PC-3 (cell line): ENCODE measurements at regions not wholly inside any gene's neighbourhood (a gene's known extent, or its start where the extent isn't known, plus 50 kb on each side); places are given as distances from the start of the nearest gene placed in this dataset.

ENCODE experiments used
- ATAC-seq: fragments of 200-7000 bp; cut with Tn5 transposase; 2 replicates; pipeline ENCODE4 v1.9.1; 2020; ENCODE audit warnings: mild to moderate bottlenecking, moderate library complexity
- BruUV-seq: library from RNA; stranded (reverse); fragments of 400-500 nt; replicated peaks from 2 replicates; lab custom pipeline; 2021; lab: Mats Ljungman, UMichigan
- CTCF ChIA-PET: fragments of 300-600 bp; sonication (Branson Sonifier 250); formaldehyde crosslinking; loops from one replicate; lab custom pipeline; 2022; ENCODE audit warnings: antibody characterized with exemption; lab: Charles Lee
- POLR2A ChIA-PET: fragments of 300-600 bp; sonication (Branson Sonifier 250); formaldehyde crosslinking; loops from one replicate; lab custom pipeline; 2022; ENCODE audit warnings: antibody characterized with exemption; ENCODE audit not compliant: unreplicated experiment; lab: Charles Lee
- DNase-seq: peaks from one replicate; pipeline ENCODE4 v3.0.0-alpha.2; 2015
- H2AFZ ChIP-seq: fragments of 300-600 bp; sonication (generic); 2 replicates; pipeline ENCODE4 v1.6.0; 2016; ENCODE audit warnings: antibody characterized with exemption, low read length
- H3F3A ChIP-seq: fragments of 300-600 bp; sonication (generic); one replicate; pipeline ENCODE4 v1.6.0; 2017; ENCODE audit warnings: antibody characterized with exemption, low read length, control low read depth, mild to moderate bottlenecking; ENCODE audit not compliant: unreplicated experiment
- H3K27ac ChIP-seq: fragments of 300-600 bp; sonication (generic); 2 replicates; pipeline ENCODE4 v1.5.1; 2016; ENCODE audit warnings: mild to moderate bottlenecking, low read length
- H3K27me3 ChIP-seq: fragments of 300-600 bp; sonication (generic); 2 replicates; pipeline ENCODE4 v1.6.1; 2016; ENCODE audit warnings: low read length, mixed read lengths
- H3K36me3 ChIP-seq: fragments of 300-600 bp; sonication (generic); 2 replicates; pipeline ENCODE4 v1.6.1; 2016; ENCODE audit warnings: low read depth, mixed run types, low read length, mixed read lengths
- H3K4me1 ChIP-seq: fragments of 300-600 bp; sonication (generic); 2 replicates; pipeline ENCODE4 v1.5.1; 2016; ENCODE audit warnings: low read length; ENCODE audit not compliant: insufficient read depth
- H3K4me2 ChIP-seq: fragments of 300-600 bp; sonication (generic); 2 replicates; pipeline ENCODE4 v1.6.0; 2016; ENCODE audit warnings: low read length
- H3K4me3 ChIP-seq: fragments of 300-600 bp; sonication (generic); 2 replicates; pipeline ENCODE4 v1.5.1; 2016; ENCODE audit warnings: mild to moderate bottlenecking, low read length, mixed read lengths
- H3K79me2 ChIP-seq: fragments of 300-600 bp; sonication (generic); 2 replicates; pipeline ENCODE4 v1.6.1; 2017; ENCODE audit warnings: low read length, mixed read lengths
- H3K9ac ChIP-seq: fragments of 300-600 bp; sonication (generic); 2 replicates; pipeline ENCODE4 v1.6.0; 2016; ENCODE audit warnings: mild to moderate bottlenecking, low read length
- H3K9me2 ChIP-seq: fragments of 300-600 bp; sonication (generic); replicated peaks from 2 replicates; pipeline ENCODE4 v1.6.1; 2016; ENCODE audit warnings: mixed run types, low read length, mixed read lengths
- H3K9me3 ChIP-seq: fragments of 300-600 bp; sonication (generic); 2 replicates; pipeline ENCODE4 v1.6.1; 2016; ENCODE audit warnings: low read length, mixed read lengths
- H4K20me1 ChIP-seq: fragments of 300-600 bp; sonication (generic); 2 replicates; pipeline ENCODE4 v1.6.1; 2016; ENCODE audit warnings: low read length, mixed read lengths
- CTCF ChIP-seq: fragments of 300-600 bp; sonication (generic); conservative IDR thresholded peaks from 2 replicates; pipeline ENCODE4 v1.5.1; 2017; ENCODE audit warnings: antibody characterized with exemption, low read depth, mild to moderate bottlenecking, low read length
- EZH2 ChIP-seq: fragments of 300-600 bp; sonication (generic); IDR thresholded peaks from one replicate; pipeline ENCODE4 v1.6.1; 2017; ENCODE audit warnings: antibody characterized with exemption, mild to moderate bottlenecking, low read length; ENCODE audit not compliant: unreplicated experiment
- EZH2phosphoT487 ChIP-seq: fragments of 300-600 bp; sonication (generic); IDR thresholded peaks from 2 replicates; pipeline ENCODE4 v1.6.1; 2018; ENCODE audit warnings: mild to moderate bottlenecking, antibody characterized with exemption, low read length, borderline replicate concordance
- intact Hi-C: fragments of 100-400 bp; cut with micrococcal nuclease; formaldehyde crosslinking; loops from 2 replicates; pipeline ENCODE4 v1.9.0; 2023

- Histone ChIP-seq H3K27ac (peak overlapping the region; percentile 78), H3K4me3 (no peak overlapping the region), H3K4me1 (peaks cover 14% of the 10 kb centered on the region), H3K4me2 (no peak overlapping the region), H3F3A (no peaks in the 10 kb centered on the region), H3K36me3 (no peaks in the 10 kb centered on the region), H2AFZ (no peak overlapping the region), H3K79me2 (no peaks in the 10 kb centered on the region), H3K27me3 (no peaks in the 10 kb centered on the region), H3K9me2 (no peaks in the 10 kb centered on the region), H4K20me1 (no peaks in the 10 kb centered on the region), H3K9ac (no peak overlapping the region; the same call in 1 of the 2 replicates), H3K9me3 (no peaks in the 10 kb centered on the region)
- BruUV-seq, result no TSS peak
- peak; percentile 50 for ATAC-seq
- ChIA-PET POLR2A (no interaction called here), CTCF (no interaction called here)
- no peak for TF ChIP-seq EZH2phosphoT487
- TF ChIP-seq EZH2, result no peak
- no peak for TF ChIP-seq CTCF
- intact Hi-C loops, result no loop called here
- DNase-seq, result peak; percentile 37
Observed at GRCh38 chr5:112635771-112636731, 101.6 kb upstream of the APC start.

DNA sequence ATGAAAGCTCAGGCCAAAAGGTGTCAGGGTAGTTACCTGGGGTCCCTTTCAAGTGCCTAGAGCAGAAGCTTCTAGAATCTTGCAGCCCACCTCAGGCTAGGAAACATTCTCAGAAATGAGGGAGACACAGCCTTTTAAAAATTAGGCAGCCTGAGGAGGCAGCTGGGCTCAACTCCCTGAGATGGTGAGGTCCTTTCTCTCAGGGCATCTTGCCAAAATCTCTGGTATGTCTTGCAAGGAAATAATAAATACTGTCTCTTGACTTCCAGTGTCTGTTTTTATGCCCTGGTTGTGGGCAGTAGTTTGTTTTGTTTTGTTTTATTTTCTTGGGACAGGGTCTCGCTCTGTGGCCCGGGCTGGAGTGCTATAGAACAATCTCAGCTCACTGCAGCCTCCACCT lies 100.9 kb upstream of the APC start:
- H3K4me1 ChIP-seq, result peaks cover 12% of the 10 kb centered on the region
- BruUV-seq, result no TSS peak
- no peaks in the 10 kb centered on the region for H3K27me3 ChIP-seq
- H3K9ac ChIP-seq, result no peak overlapping the region
- H3F3A ChIP-seq, result no peaks in the 10 kb centered on the region
- intact Hi-C loops, result no loop called here
- ATAC-seq, result no peak
- CTCF ChIA-PET, result no interaction called here
- POLR2A ChIA-PET, result no interaction called here
- H3K27ac ChIP-seq, result peak overlapping the region; percentile 78
- no peak for DNase-seq
- H3K4me2 ChIP-seq, result no peak overlapping the region
- no peak overlapping the region for H2AFZ ChIP-seq
- H3K4me3 ChIP-seq, result no peak overlapping the region
- no peaks in the 10 kb centered on the region for H3K9me2 ChIP-seq
- H3K36me3 ChIP-seq, result no peaks in the 10 kb centered on the region
- no peaks in the 10 kb centered on the region for H4K20me1 ChIP-seq
- H3K79me2 ChIP-seq, result no peaks in the 10 kb centered on the region
- no peaks in the 10 kb centered on the region for H3K9me3 ChIP-seq
- no peak for TF ChIP-seq CTCF
- no peak for TF ChIP-seq EZH2
- no peak for TF ChIP-seq EZH2phosphoT487

GRCh38 chr5:112637343-112637742 lies 100.3 kb upstream of the APC start:
- Histone ChIP-seq H3F3A (no peaks in the 10 kb centered on the region), H3K9ac (no peak overlapping the region), H3K4me3 (no peak overlapping the region), H3K27ac (no peak overlapping the region), H3K27me3 (no peaks in the 10 kb centered on the region), H4K20me1 (no peaks in the 10 kb centered on the region), H3K79me2 (no peaks in the 10 kb centered on the region), H2AFZ (no peak overlapping the region), H3K4me1 (peaks cover 12% of the 10 kb centered on the region), H3K9me3 (no peaks in the 10 kb centered on the region), H3K36me3 (no peaks in the 10 kb centered on the region), H3K4me2 (no peak overlapping the region), H3K9me2 (no peaks in the 10 kb centered on the region)
- no TSS peak for BruUV-seq
- TF ChIP-seq EZH2, result no peak
- no peak for TF ChIP-seq CTCF
- TF ChIP-seq EZH2phosphoT487, result no peak
- intact Hi-C loops, result no loop called here
- CTCF ChIA-PET, result no interaction called here
- POLR2A ChIA-PET, result no interaction called here
- ATAC-seq (no peak), DNase-seq (no peak)
